Lower lobe of right lung (tissue), 2 donors: ENCODE measurements at regions not wholly inside any gene's neighbourhood (a gene's known extent, or its start where the extent isn't known, plus 50 kb on each side); places are given as distances from the start of the nearest gene placed in this dataset.

ENCODE experiments used
- ATAC-seq, 2 donors: fragments of 200-7000 bp; cut with Tn5 transposase; one replicate each; pipeline ENCODE4 v1.9.1; 2020 to 2022; ENCODE audit warnings: mild to moderate bottlenecking in 2 of 2, moderate library complexity in 2 of 2
- DNase-seq: peaks from one replicate; pipeline ENCODE4 v3.0.0-alpha.2; 2020
- H3K27ac ChIP-seq: fragments of 200-600 bp; one replicate; pipeline ENCODE4 v1.8.0; 2022
- H3K27me3 ChIP-seq: fragments of 200-600 bp; one replicate; pipeline ENCODE4 v1.8.0; 2022; ENCODE audit warnings: low read depth
- H3K36me3 ChIP-seq: fragments of 200-600 bp; one replicate; pipeline ENCODE4 v1.8.0; 2022; ENCODE audit warnings: mild to moderate bottlenecking
- H3K4me1 ChIP-seq: fragments of 200-600 bp; one replicate; pipeline ENCODE4 v1.8.0; 2022
- H3K4me3 ChIP-seq: fragments of 200-600 bp; one replicate; pipeline ENCODE4 v1.8.0; 2022; ENCODE audit warnings: mild to moderate bottlenecking
- H3K9me3 ChIP-seq: fragments of 200-600 bp; one replicate; pipeline ENCODE4 v1.8.0; 2022
- CTCF ChIP-seq: fragments of 200-600 bp; IDR thresholded peaks from one replicate; pipeline ENCODE4 v1.8.0; 2022; ENCODE audit warnings: antibody characterized with exemption, mild to moderate bottlenecking
- intact Hi-C: fragments of 100-400 bp; cut with DNase I; formaldehyde crosslinking; loops from one replicate; pipeline ENCODE4 v1.11.0; 2022
- donor health status: DM: no; HTN: yes; CAD: no; lungs with severe emphysema.

GRCh38 chr20:50304923-50305635 lies 114.4 kb downstream of the CEBPB start:
- Histone ChIP-seq H3K4me1 (peaks cover 68% of the 10 kb centered on the region), H3K9me3 (no peaks in the 10 kb centered on the region), H3K36me3 (no peaks in the 10 kb centered on the region), H3K4me3 (no peak overlapping the region), H3K27me3 (no peaks in the 10 kb centered on the region), H3K27ac (peak overlapping the region; percentile 80)
- no peak for TF ChIP-seq CTCF
- intact Hi-C loops = no loop called here
- DNase-seq (peak; percentile 69), ATAC-seq (peak; percentile 51 to 77)

- Histone ChIP-seq H3K4me3 (no peak overlapping the region), H3K36me3 (no peaks in the 10 kb centered on the region), H3K9me3 (no peaks in the 10 kb centered on the region), H3K4me1 (peaks cover 68% of the 10 kb centered on the region), H3K27me3 (no peaks in the 10 kb centered on the region), H3K27ac (peak overlapping the region; percentile 80)
- peak; percentile 6 to 23 for ATAC-seq
- no peak for TF ChIP-seq CTCF
- intact Hi-C loops = no loop called here
- DNase-seq = no peak
These were observed 115.2 kb downstream of the CEBPB start for GRCh38 chr20:50305636-50306477.

- intact Hi-C loops = no loop called here
- Histone ChIP-seq H3K27me3 (no peaks in the 10 kb centered on the region), H3K4me1 (peaks cover 72% of the 10 kb centered on the region), H3K9me3 (no peaks in the 10 kb centered on the region), H3K4me3 (no peak overlapping the region), H3K27ac (peak overlapping the region; percentile 80), H3K36me3 (no peaks in the 10 kb centered on the region)
- DNase-seq (no peak), ATAC-seq (no peak)
- no peak for TF ChIP-seq CTCF
These were observed 116.1 kb downstream of the CEBPB start for GRCh38 chr20:50306478-50307423.

GRCh38 chr20:50308166-50308512 lies 117.5 kb downstream of the CEBPB start:
- H3K27me3 ChIP-seq = no peaks in the 10 kb centered on the region
- ATAC-seq (no peak), DNase-seq (no peak)
- H3K9me3 ChIP-seq = no peaks in the 10 kb centered on the region
- no peaks in the 10 kb centered on the region for H3K36me3 ChIP-seq
- intact Hi-C loops = no loop called here
- H3K27ac ChIP-seq = peak overlapping the region; percentile 80
- peaks cover 83% of the 10 kb centered on the region for H3K4me1 ChIP-seq
- no peak overlapping the region for H3K4me3 ChIP-seq
- no peak for TF ChIP-seq CTCF
